LNCAP (cell line): ENCODE measurements at regions not wholly inside any gene's neighbourhood (a gene's known extent, or its start where the extent isn't known, plus 50 kb on each side); places are given as distances from the start of the nearest gene placed in this dataset.

Experiments used
- TF ChIP-seq, protein P1 (sequence below): fragments of 450-650 bp; IDR thresholded peaks from 2 replicates; pipeline ENCODE4 v1.5.1; 2017; ENCODE audit warnings: mild to moderate bottlenecking

DNA sequence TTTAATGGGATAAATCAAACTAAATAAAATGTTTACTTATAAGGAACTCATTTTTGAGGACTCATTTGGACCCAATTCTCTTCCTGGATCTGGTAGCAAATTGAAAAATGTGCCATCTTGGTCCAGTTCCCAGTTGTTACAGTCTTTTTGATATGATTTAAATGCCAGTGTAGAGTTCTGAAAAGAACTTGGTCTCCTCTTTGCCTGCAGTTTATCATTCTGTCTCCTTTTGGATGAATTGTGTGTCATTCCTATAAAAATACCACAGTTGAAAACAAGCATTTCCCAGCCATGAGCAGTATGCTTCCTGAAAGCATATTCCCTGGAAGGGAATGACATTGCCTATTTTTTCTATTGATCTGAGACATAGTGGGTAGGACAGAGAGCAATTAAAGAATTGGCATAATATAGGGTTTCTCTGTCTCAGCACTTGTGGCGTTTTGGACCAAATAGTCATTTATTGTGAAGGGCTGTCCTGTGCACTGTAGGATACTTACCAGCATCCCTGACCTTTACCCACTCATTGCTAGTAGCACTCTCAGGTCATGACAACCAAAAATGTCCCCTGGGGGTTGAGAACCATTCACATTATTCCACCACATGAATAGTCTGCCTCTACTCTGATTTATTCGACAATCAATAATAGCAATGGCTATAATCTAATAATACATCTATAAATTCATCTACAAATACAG, 181.8 kb downstream of the NXNL2 start:
- TF ChIP-seq, protein P1, sequence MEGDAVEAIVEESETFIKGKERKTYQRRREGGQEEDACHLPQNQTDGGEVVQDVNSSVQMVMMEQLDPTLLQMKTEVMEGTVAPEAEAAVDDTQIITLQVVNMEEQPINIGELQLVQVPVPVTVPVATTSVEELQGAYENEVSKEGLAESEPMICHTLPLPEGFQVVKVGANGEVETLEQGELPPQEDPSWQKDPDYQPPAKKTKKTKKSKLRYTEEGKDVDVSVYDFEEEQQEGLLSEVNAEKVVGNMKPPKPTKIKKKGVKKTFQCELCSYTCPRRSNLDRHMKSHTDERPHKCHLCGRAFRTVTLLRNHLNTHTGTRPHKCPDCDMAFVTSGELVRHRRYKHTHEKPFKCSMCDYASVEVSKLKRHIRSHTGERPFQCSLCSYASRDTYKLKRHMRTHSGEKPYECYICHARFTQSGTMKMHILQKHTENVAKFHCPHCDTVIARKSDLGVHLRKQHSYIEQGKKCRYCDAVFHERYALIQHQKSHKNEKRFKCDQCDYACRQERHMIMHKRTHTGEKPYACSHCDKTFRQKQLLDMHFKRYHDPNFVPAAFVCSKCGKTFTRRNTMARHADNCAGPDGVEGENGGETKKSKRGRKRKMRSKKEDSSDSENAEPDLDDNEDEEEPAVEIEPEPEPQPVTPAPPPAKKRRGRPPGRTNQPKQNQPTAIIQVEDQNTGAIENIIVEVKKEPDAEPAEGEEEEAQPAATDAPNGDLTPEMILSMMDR, result no peak

DNA sequence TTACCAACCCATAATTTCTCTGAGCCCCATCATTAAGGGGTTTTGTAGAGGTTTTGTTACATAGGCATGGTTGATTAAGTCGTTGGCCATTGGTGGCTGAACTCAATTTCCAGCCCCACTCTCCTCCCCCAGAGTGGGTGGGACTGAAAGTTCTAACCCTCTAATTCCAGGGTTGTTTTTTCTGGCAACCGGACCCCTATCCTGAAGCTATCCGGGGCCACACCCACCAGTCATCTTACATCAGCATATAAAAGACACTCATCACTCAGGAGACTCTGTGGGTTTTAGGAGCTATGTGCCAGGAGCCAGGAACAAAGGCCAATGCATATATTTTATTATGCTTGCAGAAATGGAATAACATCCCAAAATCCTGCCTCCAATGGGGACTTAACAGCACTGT, 186.0 kb downstream of the NXNL2 start:
- TF ChIP-seq, protein P1, result no peak

DNA sequence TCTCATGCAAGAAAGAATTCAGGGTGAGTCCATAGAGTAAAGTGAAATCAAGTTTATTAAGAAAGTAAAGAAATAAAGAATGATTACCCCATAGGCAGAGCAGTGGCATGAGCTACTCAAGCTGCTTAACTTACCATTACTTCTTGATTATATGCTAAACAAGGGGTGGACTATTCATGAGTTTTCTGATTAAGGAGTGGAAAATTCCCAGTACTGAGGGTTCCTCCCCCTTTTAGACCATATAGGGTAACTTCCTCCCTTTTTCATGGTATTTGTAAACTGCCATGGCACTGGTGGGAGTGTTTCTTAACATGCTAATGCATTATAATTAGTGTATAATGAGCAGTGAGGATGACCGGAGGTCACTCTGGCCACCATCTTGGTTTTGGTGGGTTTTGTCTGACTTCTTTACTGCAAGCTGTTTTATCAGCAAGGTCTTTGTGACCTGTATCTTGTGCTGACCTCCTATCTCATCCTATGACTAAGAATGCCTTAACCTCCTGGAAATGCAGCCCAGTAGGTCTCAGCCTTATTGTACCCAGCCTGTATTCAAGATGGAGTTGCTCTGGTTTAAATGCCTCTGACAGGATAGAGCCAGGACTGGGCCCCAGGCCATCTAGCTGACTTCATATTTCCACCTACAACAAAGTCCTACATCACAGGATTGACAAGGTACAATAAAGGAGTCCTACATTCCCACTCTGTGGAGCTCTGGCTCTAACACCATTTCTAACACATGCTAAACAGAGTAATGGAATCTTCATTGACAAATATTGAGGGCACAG, 186.7 kb downstream of the NXNL2 start:
- TF ChIP-seq, protein P1, result no peak

DNA sequence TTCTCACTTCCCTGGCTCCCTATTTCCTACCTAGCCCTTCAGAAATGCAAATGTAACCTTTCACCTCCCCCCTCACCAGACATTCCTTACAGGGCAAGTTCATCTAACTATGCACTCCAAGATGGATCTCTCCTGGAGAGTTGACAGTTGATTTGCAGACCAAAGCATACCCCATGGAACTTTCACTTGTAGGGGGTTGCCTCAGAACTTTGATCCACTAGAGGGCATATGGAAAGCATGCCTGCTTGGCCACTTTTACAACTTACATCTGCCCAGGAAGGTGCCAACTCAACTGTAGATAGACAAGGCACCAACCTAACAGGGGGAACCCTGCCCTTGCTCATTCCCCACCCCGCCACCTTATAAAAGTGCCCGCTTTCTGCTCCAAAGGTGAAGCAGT, 187.8 kb downstream of the NXNL2 start:
- TF ChIP-seq, protein P1, result peak; percentile 59

DNA sequence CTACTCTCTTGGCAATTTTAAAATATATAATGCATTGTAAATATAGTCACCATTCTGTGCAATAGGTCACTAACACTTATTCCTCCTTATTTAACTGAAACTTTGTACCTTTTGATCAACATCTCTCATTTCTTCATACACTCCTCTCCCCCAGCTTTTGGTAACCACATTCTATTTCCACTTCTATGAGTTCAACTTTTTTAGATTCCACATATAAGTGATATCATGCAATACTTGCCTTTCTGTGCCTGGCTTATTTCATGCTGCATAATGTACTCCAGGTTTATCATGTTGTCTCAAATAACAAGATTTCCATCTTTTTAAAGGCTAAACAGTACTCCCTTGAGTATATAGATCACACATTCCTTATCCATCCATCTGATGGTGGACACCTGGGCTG, 188.8 kb downstream of the NXNL2 start:
- TF ChIP-seq, protein P1, result no peak

DNA sequence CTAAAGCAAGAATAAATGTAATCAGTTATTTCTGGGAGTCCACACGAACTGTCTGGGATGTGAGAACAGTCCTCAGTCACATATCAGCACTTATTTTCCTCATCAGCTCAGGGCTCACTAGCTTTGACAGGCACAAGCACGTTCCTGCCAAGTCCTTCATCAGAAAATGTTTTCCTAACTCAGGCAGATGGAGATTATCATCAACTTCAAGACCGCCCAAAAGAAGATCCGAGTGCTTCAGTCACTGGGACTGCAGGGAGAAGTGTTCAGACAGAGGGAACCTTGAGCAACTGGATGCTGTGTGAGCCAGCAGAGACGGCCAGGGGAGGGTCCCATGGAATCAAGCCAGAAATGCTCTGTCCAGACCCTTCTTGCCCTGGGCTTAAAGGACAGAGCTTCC, 189.4 kb downstream of the NXNL2 start:
- TF ChIP-seq, protein P1, result no peak

DNA sequence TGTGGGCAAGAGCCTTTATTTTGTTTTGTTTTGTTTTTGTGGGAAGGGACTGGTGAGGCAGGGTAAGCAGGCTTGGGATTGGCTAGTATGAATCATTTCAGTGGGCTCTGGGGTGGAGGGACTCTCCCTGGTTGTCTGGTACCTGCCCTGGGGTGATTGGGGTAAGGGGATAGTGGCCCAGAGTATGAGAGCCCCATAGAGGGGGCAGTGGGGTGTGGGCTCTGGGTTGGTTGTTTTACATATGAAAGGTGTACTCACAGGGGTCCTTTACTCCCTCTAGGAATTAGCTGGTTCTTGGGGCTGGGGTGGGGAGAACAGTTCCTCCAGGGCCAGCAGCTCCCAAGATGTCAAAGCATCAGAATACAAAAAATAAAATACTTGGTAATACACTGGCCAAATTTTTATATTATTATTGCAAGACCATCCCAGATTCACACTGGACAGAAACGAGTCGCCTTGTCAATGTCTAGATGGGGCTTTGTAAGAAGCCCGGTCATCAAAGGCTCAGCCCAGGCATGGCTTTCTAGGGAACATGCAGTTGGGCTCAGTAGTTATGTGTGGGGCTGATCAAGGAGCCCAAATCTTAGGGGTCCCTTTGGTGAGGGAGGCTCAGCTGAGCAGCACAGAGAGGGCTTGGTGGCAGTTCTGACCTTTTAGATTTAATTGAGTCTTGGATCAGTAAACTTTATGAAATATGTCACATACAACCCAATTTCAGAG, 190.5 kb downstream of the NXNL2 start:
- TF ChIP-seq, protein P1, result no peak
